PC-3 (cell line): ENCODE measurements at regions not wholly inside any gene's neighbourhood (a gene's known extent, or its start where the extent isn't known, plus 50 kb on each side); places are given as distances from the start of the nearest gene placed in this dataset.

Experiments used
- EZH2 ChIP-seq: fragments of 300-600 bp; sonication (generic); IDR thresholded peaks from one replicate; pipeline ENCODE4 v1.6.1; 2017; ENCODE audit warnings: antibody characterized with exemption, mild to moderate bottlenecking, low read length; ENCODE audit not compliant: unreplicated experiment
- EZH2phosphoT487 ChIP-seq: fragments of 300-600 bp; sonication (generic); IDR thresholded peaks from 2 replicates; pipeline ENCODE4 v1.6.1; 2018; ENCODE audit warnings: mild to moderate bottlenecking, antibody characterized with exemption, low read length, borderline replicate concordance
- TF ChIP-seq, protein P1 (sequence below): fragments of 300-600 bp; sonication (generic); conservative IDR thresholded peaks from 2 replicates; pipeline ENCODE4 v1.5.1; 2017; ENCODE audit warnings: antibody characterized with exemption, low read depth, mild to moderate bottlenecking, low read length

DNA sequence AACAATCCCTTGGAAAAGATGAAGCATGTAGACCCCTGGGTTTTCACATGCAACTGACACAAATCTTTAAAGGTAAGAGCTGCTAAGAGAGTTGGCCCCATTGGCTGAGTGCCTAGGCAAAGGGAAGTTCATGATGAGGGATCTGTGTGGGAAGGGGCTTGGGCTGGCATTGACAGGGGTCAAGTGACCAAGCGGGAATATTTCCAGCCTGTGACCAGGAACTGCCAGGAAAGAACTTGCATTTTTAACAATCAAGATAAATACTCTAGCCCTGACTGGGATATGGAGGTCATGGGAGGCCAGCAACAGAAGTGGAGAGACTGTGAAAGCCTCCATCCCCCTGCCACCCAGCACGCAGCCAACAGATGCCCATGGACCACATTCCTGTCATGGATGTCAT, 361.1 kb upstream of the ATP10A start:
- TF ChIP-seq, protein P1, sequence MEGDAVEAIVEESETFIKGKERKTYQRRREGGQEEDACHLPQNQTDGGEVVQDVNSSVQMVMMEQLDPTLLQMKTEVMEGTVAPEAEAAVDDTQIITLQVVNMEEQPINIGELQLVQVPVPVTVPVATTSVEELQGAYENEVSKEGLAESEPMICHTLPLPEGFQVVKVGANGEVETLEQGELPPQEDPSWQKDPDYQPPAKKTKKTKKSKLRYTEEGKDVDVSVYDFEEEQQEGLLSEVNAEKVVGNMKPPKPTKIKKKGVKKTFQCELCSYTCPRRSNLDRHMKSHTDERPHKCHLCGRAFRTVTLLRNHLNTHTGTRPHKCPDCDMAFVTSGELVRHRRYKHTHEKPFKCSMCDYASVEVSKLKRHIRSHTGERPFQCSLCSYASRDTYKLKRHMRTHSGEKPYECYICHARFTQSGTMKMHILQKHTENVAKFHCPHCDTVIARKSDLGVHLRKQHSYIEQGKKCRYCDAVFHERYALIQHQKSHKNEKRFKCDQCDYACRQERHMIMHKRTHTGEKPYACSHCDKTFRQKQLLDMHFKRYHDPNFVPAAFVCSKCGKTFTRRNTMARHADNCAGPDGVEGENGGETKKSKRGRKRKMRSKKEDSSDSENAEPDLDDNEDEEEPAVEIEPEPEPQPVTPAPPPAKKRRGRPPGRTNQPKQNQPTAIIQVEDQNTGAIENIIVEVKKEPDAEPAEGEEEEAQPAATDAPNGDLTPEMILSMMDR, result no peak
- TF ChIP-seq EZH2 (no peak), EZH2phosphoT487 (no peak)
